SK-N-SH (cell line): ENCODE measurements at regions not wholly inside any gene's neighbourhood (a gene's known extent, or its start where the extent isn't known, plus 50 kb on each side); places are given as distances from the start of the nearest gene placed in this dataset.

ENCODE experiments used
- CTCF ChIA-PET: fragments of 300-600, 350-600 bp; formaldehyde crosslinking; extraction: SDS; loops from one replicate; lab custom pipeline; 2021; lab: Yijun Ruan, JAX
- POLR2A ChIA-PET: fragments of 350-600 bp; sonication (Branson Sonifier 250); formaldehyde crosslinking; extraction: SDS; loops from one replicate; lab custom pipeline; 2020; ENCODE audit warnings: antibody characterized with exemption, inconsistent platforms; lab: Yijun Ruan, JAX
- DNase-seq: peaks from one replicate; pipeline ENCODE4 v3.0.0; 2012
- H2AFZ ChIP-seq: fragments of 200-600 bp; sonication (generic); 2 replicates; pipeline ENCODE4 v1.8.1; 2016; ENCODE audit warnings: antibody characterized with exemption, mild to moderate bottlenecking, low read depth
- H3F3A ChIP-seq: fragments of 200-600 bp; sonication (generic); replicated peaks from 2 replicates; pipeline ENCODE3; 2016; ENCODE audit warnings: antibody characterized with exemption, mild to moderate bottlenecking; ENCODE audit not compliant: insufficient read depth
- H3K27ac ChIP-seq, 2 experiments: fragments of 200-500 bp in 1 of 2; fragments of 200-600 bp in 1 of 2; sonication (Bioruptor generic) in 1 of 2; sonication (generic), shearing (Covaris generic) in 1 of 2; 2 replicates each; pipeline versions ENCODE4 v1.5.1 to v1.6.1; 2014 to 2016; ENCODE audit warnings: low read depth in 2 of 2, inconsistent platforms in 1 of 2, low read length in 1 of 2, mild to moderate bottlenecking in 1 of 2, mixed read lengths in 1 of 2
- H3K27me3 ChIP-seq: fragments of 200-600 bp; sonication (generic), shearing (Covaris generic); 2 replicates; pipeline ENCODE4 v1.6.1; 2016; ENCODE audit warnings: mixed run types; ENCODE audit not compliant: insufficient read depth
- H3K36me3 ChIP-seq, 2 experiments: fragments of 200-500 bp in 1 of 2; fragments of 200-600 bp in 1 of 2; sonication (Bioruptor generic) in 1 of 2; sonication (generic) in 1 of 2; replicated peaks in 1 of 2; 2 replicates each; pipeline versions ENCODE3 to v1.5.1; 2014 to 2016; ENCODE audit warnings: low read length in 1 of 2, mild to moderate bottlenecking in 1 of 2; ENCODE audit not compliant: insufficient read depth in 2 of 2, control insufficient read depth in 1 of 2
- H3K4me1 ChIP-seq, 2 experiments: fragments of 200-500 bp in 1 of 2; fragments of 200-600 bp in 1 of 2; sonication (Bioruptor generic) in 1 of 2; sonication (generic), shearing (Covaris generic) in 1 of 2; 2 replicates each; pipeline versions ENCODE4 v1.5.1 to v1.6.1; 2014 to 2016; ENCODE audit warnings: low read depth in 1 of 2, low read length in 1 of 2, mixed run types in 1 of 2; ENCODE audit not compliant: insufficient read depth in 2 of 2, control insufficient read depth in 1 of 2
- H3K4me2 ChIP-seq: fragments of 200-600 bp; sonication (generic), shearing (Covaris generic); 2 replicates; pipeline ENCODE4 v1.6.1; 2017; ENCODE audit warnings: mixed run types
- H3K4me3 ChIP-seq, 2 experiments: fragments of 200-500 bp in 1 of 2; fragments of 200-600 bp in 1 of 2; sonication (Bioruptor generic) in 1 of 2; sonication (generic), shearing (Covaris generic) in 1 of 2; 2 replicates each; pipeline versions ENCODE4 v1.5.1 to v1.8.1; 2014 to 2016; ENCODE audit warnings: low read depth in 2 of 2, inconsistent platforms in 1 of 2, low read length in 1 of 2, mild to moderate bottlenecking in 1 of 2, mixed read lengths in 1 of 2, moderate library complexity in 1 of 2
- H3K79me2 ChIP-seq: fragments of 200-600 bp; sonication (generic); 2 replicates; pipeline ENCODE4 v1.8.1; 2017; ENCODE audit warnings: mild to moderate bottlenecking; ENCODE audit not compliant: insufficient read depth
- H3K9ac ChIP-seq: fragments of 200-600 bp; sonication (generic); 2 replicates; pipeline ENCODE4 v1.6.1; 2017; ENCODE audit warnings: mixed run types
- H3K9me2 ChIP-seq: fragments of 200-600 bp; sonication (generic); 2 replicates; pipeline ENCODE4 v1.6.1; 2017; ENCODE audit warnings: mixed run types
- H3K9me3 ChIP-seq: fragments of 200-600 bp; sonication (generic); 2 replicates; pipeline ENCODE4 v1.6.1; 2017; ENCODE audit warnings: mixed run types, mild to moderate bottlenecking, moderate library complexity
- H4K20me1 ChIP-seq: fragments of 200-600 bp; sonication (generic); 2 replicates; pipeline ENCODE4 v1.6.1; 2017; ENCODE audit warnings: mild to moderate bottlenecking, mixed run types; ENCODE audit not compliant: insufficient read depth
- CHD2 ChIP-seq: fragments of 150-350 bp; IDR thresholded peaks from 2 replicates; pipeline ENCODE4 v1.6.1; 2018; ENCODE audit warnings: low read length; ENCODE audit not compliant: partially characterized antibody
- ELF1 ChIP-seq: IDR thresholded peaks from 2 replicates; pipeline ENCODE4 v1.4.0; 2012
- EP300 ChIP-seq, 2 experiments: IDR thresholded peaks; 2 replicates each; pipeline versions ENCODE4 v1.4.0 to v1.6.1; 2012; ENCODE audit warnings: borderline replicate concordance in 1 of 2, low read depth in 1 of 2, low read length in 1 of 2
- FOXJ3 ChIP-seq: sonication (generic); formaldehyde crosslinking; IDR thresholded peaks from 2 replicates; pipeline ENCODE4 v1.5.1; 2020; ENCODE audit warnings: mild to moderate bottlenecking, missing genetic modification reagents
- GABPA ChIP-seq: IDR thresholded peaks from 2 replicates; pipeline ENCODE4 v1.4.0; 2012; ENCODE audit warnings: low read depth, mild to moderate bottlenecking
- GATA2 ChIP-seq: sonication (generic); formaldehyde crosslinking; IDR thresholded peaks from 2 replicates; pipeline ENCODE4 v1.5.0; 2020; ENCODE audit warnings: mild to moderate bottlenecking, missing genetic modification reagents
- JUND ChIP-seq: IDR thresholded peaks from 2 replicates; pipeline ENCODE4 v1.4.0; 2012
- MAX ChIP-seq: IDR thresholded peaks from 2 replicates; pipeline ENCODE4 v1.4.0; 2012; ENCODE audit warnings: low read depth
- MEF2A ChIP-seq: IDR thresholded peaks from 2 replicates; pipeline ENCODE4 v1.4.0; 2012; ENCODE audit warnings: low read depth, borderline replicate concordance
- MXI1 ChIP-seq: IDR thresholded peaks from 2 replicates; pipeline ENCODE4 v1.6.1; 2012; ENCODE audit warnings: mild to moderate bottlenecking, low read depth, low read length, improper control_type of control experiment
- NFIC ChIP-seq: IDR thresholded peaks from 2 replicates; pipeline ENCODE4 v1.4.0; 2012; ENCODE audit warnings: borderline replicate concordance
- POLR2AphosphoS5 ChIP-seq: IDR thresholded peaks from 2 replicates; pipeline ENCODE4 v1.6.1; 2012; ENCODE audit warnings: low read depth, low read length
- REST ChIP-seq: IDR thresholded peaks from 2 replicates; pipeline ENCODE4 v1.6.1; 2012; ENCODE audit warnings: mild to moderate bottlenecking, low read depth, low read length, moderate library complexity
- RFX5 ChIP-seq: IDR thresholded peaks from 2 replicates; pipeline ENCODE4 v1.6.1; 2012; ENCODE audit warnings: mild to moderate bottlenecking, improper control_type of control experiment, low read length
- RXRA ChIP-seq: IDR thresholded peaks from 2 replicates; pipeline ENCODE4 v1.4.0; 2012; ENCODE audit warnings: low read depth, mild to moderate bottlenecking, borderline replicate concordance
- SIN3A ChIP-seq: IDR thresholded peaks from 2 replicates; pipeline ENCODE4 v1.6.1; 2012; ENCODE audit warnings: low read depth, mild to moderate bottlenecking, low read length, moderate library complexity, borderline replicate concordance
- SMC3 ChIP-seq: IDR thresholded peaks from 2 replicates; pipeline ENCODE4 v1.6.1; 2012; ENCODE audit warnings: low read depth, low read length, improper control_type of control experiment
- TAF1 ChIP-seq: IDR thresholded peaks from 2 replicates; pipeline ENCODE4 v1.6.1; 2012; ENCODE audit warnings: low read depth, mild to moderate bottlenecking, low read length, moderate library complexity, borderline replicate concordance
- USF1 ChIP-seq: IDR thresholded peaks from 2 replicates; pipeline ENCODE4 v1.4.0; 2012; ENCODE audit warnings: low read depth, borderline replicate concordance
- WGBS: methylation state at CpG from one replicate; pipeline ENCODE4 v1.1.6; 2017; ENCODE audit warnings: low lambda C conversion rate; 5-methylcytosine and 5-hydroxymethylcytosine counted together
- TF ChIP-seq, protein P1 (sequence below): IDR thresholded peaks from 2 replicates; pipeline ENCODE4; 2012

GRCh38 chr6:71171497-71172070, 117.0 kb upstream of the OGFRL1 start:
- Histone ChIP-seq H3K4me2 (no peak overlapping the region), H3K9me2 (peaks cover 2% of the 10 kb centered on the region; the same call in 1 of the 2 replicates), H3K36me3 (no peaks in the 10 kb centered on the region), H3K27me3 (no peaks in the 10 kb centered on the region), H2AFZ (no peak overlapping the region), H3F3A (no peaks in the 10 kb centered on the region), H3K9me3 (no peaks in the 10 kb centered on the region), H3K27ac (no peak overlapping the region; a peak in 1 of 4 replicates), H3K9ac (no peak overlapping the region), H3K4me3 (no peak overlapping the region), H4K20me1 (no peaks in the 10 kb centered on the region), H3K79me2 (no peaks in the 10 kb centered on the region), H3K4me1 (no peaks in the 10 kb centered on the region)
- WGBS = 52% methylated on average over 2 of the region's 2 CpGs
- POLR2A ChIA-PET = no interaction called here
- CTCF ChIA-PET = interaction anchor here (1.7 kb wide), 1 partner anchor 19 kb away, joined by 5 read pairs; no protein-coding TSS in a partner anchor
- no peak for DNase-seq
- no peak for TF ChIP-seq NFIC
- TF ChIP-seq, protein P1, sequence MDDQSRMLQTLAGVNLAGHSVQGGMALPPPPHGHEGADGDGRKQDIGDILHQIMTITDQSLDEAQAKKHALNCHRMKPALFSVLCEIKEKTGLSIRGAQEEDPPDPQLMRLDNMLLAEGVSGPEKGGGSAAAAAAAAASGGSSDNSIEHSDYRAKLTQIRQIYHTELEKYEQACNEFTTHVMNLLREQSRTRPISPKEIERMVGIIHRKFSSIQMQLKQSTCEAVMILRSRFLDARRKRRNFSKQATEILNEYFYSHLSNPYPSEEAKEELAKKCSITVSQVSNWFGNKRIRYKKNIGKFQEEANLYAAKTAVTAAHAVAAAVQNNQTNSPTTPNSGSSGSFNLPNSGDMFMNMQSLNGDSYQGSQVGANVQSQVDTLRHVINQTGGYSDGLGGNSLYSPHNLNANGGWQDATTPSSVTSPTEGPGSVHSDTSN = no peak
- no peak for TF ChIP-seq CHD2
- TF ChIP-seq SIN3A = no peak
- TF ChIP-seq GABPA = no peak
- no peak for TF ChIP-seq REST
- no peak for TF ChIP-seq RXRA
- no peak for TF ChIP-seq RFX5
- no peak for TF ChIP-seq GATA2 (CRISPR knock-in tag)
- no peak for TF ChIP-seq MXI1
- TF ChIP-seq POLR2AphosphoS5 = no peak
- no peak for TF ChIP-seq ELF1
- TF ChIP-seq EP300 (IDR thresholded peaks at IDR 0.05; ENCODE audit: borderline replicate concordance in 1 of 2, low read depth in 1 of 2, low read length in 1 of 2) = no peak
- TF ChIP-seq SMC3 = no peak
- no peak for TF ChIP-seq TAF1
- TF ChIP-seq FOXJ3 (CRISPR knock-in tag) = no peak
- no peak for TF ChIP-seq MAX
- TF ChIP-seq MEF2A = no peak
- TF ChIP-seq USF1 = no peak
- TF ChIP-seq JUND = no peak
